ENCODE measurements at regions not wholly inside any gene's neighbourhood (a gene's known extent, or its start where the extent isn't known, plus 50 kb on each side); places are given as distances from the start of the nearest gene placed in this dataset.

DNA sequence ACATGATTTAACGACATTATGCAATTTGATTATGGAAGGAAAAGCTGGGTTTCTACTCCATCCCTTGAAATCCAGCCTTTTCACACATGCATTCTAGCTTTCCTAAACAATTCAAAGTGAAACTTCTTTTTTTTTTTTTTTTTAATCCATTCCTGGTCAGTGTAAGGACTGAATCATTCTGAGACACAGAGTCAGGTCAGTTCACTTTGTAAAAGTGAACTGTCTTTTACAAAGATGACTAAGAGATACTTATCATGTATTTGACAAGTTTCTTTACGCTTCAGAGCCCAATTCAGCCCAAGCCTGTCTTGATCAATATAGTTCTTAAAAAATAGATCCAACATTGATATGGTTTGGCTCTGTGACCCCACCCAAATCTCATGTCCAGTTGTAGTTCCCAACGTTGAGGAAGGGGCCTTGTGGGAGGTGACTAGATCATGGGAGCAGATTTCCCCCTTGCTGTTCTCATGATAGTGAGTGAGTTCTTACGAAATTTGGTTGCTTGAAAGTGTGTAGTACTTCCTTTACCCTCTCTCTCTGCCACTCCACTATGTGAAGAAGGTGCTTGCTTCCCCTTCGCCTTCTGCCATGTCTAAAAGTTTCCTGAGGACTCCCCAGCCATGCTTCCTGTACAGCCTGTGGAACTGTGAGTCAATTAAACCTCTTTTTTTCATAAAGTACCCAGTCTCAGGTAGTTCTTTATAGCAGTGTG lies 345.6 kb upstream of the THBS1 start:
- no peak overlapping the region for H3K4me3 ChIP-seq (ENCODE audit: low read depth in 2 of 2, low read length in 1 of 2)
- CTCF ChIA-PET, result no interaction called here
- H3K9me3 ChIP-seq, result no peaks in the 10 kb centered on the region
- H3K36me3 ChIP-seq (replicated peaks in 1 of 2; ENCODE audit: control insufficient read depth in 1 of 2, insufficient read depth in 2 of 2, low read length in 1 of 2), result no peaks in the 10 kb centered on the region
- H3K4me1 ChIP-seq (ENCODE audit: control insufficient read depth in 1 of 2, insufficient read depth in 2 of 2, low read depth in 1 of 2, low read length in 1 of 2), result peaks cover 17 to 43% of the 10 kb centered on the region in 2 experiments
- no peaks in the 10 kb centered on the region for H4K20me1 ChIP-seq (ENCODE audit: insufficient read depth)
- peaks cover 33% of the 10 kb centered on the region for H3F3A ChIP-seq (replicated peaks; ENCODE audit: insufficient read depth)
- no peak for DNase-seq
- peak overlapping the region; percentile 40; the same call in 1 of the 2 replicates for H3K4me2 ChIP-seq
- H3K27me3 ChIP-seq (ENCODE audit: insufficient read depth), result no peaks in the 10 kb centered on the region
- no peaks in the 10 kb centered on the region for H3K79me2 ChIP-seq (ENCODE audit: insufficient read depth)
- H3K27ac ChIP-seq (ENCODE audit: low read depth in 2 of 2, low read length in 1 of 2), result peak overlapping the region; percentile 58 to 83
- 41% methylated on average over 5 of the region's 5 CpGs for WGBS (ENCODE audit: low lambda C conversion rate)
- TF ChIP-seq MXI1 (IDR thresholded peaks at IDR 0.05; ENCODE audit: low read depth, low read length), result no peak
- TF ChIP-seq RAD21 (IDR thresholded peaks at IDR 0.05; ENCODE audit: low read length), result no peak
- peak; percentile 94 for TF ChIP-seq TCF12 (IDR thresholded peaks at IDR 0.05)
- TF ChIP-seq, protein P1, sequence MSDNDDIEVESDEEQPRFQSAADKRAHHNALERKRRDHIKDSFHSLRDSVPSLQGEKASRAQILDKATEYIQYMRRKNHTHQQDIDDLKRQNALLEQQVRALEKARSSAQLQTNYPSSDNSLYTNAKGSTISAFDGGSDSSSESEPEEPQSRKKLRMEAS (IDR thresholded peaks at IDR 0.05; ENCODE audit: low read depth), result 0 out of 2 replicates have a peak, but pooled peaks have one; percentile 24
- TF ChIP-seq TEAD4 (IDR thresholded peaks at IDR 0.05; ENCODE audit: borderline replicate concordance, insufficient read depth), result peak; percentile 60
- TF ChIP-seq, protein P2, sequence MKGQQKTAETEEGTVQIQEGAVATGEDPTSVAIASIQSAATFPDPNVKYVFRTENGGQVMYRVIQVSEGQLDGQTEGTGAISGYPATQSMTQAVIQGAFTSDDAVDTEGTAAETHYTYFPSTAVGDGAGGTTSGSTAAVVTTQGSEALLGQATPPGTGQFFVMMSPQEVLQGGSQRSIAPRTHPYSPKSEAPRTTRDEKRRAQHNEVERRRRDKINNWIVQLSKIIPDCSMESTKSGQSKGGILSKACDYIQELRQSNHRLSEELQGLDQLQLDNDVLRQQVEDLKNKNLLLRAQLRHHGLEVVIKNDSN (IDR thresholded peaks at IDR 0.05; ENCODE audit: borderline replicate concordance, low read depth), result no peak
- TF ChIP-seq, protein P3, sequence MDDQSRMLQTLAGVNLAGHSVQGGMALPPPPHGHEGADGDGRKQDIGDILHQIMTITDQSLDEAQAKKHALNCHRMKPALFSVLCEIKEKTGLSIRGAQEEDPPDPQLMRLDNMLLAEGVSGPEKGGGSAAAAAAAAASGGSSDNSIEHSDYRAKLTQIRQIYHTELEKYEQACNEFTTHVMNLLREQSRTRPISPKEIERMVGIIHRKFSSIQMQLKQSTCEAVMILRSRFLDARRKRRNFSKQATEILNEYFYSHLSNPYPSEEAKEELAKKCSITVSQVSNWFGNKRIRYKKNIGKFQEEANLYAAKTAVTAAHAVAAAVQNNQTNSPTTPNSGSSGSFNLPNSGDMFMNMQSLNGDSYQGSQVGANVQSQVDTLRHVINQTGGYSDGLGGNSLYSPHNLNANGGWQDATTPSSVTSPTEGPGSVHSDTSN (IDR thresholded peaks at IDR 0.05), result peak; percentile 93
- TF ChIP-seq POLR2AphosphoS5 (IDR thresholded peaks at IDR 0.05; ENCODE audit: low read depth, low read length), result peak; percentile 50; the same call in 1 of the 2 replicates
- no peak for TF ChIP-seq NRF1 (IDR thresholded peaks at IDR 0.05; ENCODE audit: low read depth, low read length)
- TF ChIP-seq EP300 (IDR thresholded peaks at IDR 0.05; ENCODE audit: borderline replicate concordance in 1 of 2, low read depth in 1 of 2, low read length in 1 of 2), result peak; percentile 6 to 86; a peak in 2 of 4 replicates
- peak; percentile 78 for TF ChIP-seq FOSL2 (IDR thresholded peaks at IDR 0.05; ENCODE audit: borderline replicate concordance, low read depth)
- TF ChIP-seq MEF2A (IDR thresholded peaks at IDR 0.05; ENCODE audit: borderline replicate concordance, low read depth), result 0 out of 2 replicates have a peak, but pooled peaks have one; percentile 28
- peak; percentile 80 for TF ChIP-seq JUND (IDR thresholded peaks at IDR 0.05)
- peak; percentile 54; the same call in 1 of the 2 replicates for TF ChIP-seq NFIC (IDR thresholded peaks at IDR 0.05; ENCODE audit: borderline replicate concordance)
- peak; percentile 69; the same call in 1 of the 2 replicates for TF ChIP-seq RXRA (IDR thresholded peaks at IDR 0.05; ENCODE audit: borderline replicate concordance, low read depth)
- POLR2A ChIA-PET, result no interaction called here
- H3K9me2 ChIP-seq, result no peaks in the 10 kb centered on the region
- peak overlapping the region; percentile 52; the same call in 1 of the 2 replicates for H3K9ac ChIP-seq
- no peak overlapping the region for H2AFZ ChIP-seq (ENCODE audit: low read depth)

DNA sequence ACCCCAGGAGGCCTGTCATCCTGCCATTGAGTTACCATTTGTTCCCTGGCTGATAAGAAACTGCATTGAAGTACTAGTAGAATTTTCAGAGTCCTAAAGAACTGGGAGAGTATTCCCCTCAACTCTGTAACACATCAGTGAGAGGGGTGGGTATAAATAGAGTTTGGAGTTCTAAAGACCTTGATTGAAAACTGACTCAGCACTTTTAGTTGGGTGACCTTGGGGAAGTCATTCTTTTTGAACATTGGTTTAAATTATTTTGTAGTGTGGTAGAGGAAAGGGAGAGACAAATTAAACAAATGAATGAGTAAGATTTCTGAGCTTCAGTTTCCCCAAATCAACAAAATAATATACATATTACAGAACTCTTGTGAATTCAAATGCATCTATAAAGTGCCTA lies 344.5 kb upstream of the THBS1 start:
- Histone ChIP-seq H3K27ac (ENCODE audit: low read depth in 2 of 2, low read length in 1 of 2) (peak overlapping the region in 1 of 2 experiments; percentile 83; a peak in 1 of 4 replicates), H3K9me2 (no peaks in the 10 kb centered on the region), H3K27me3 (ENCODE audit: insufficient read depth) (no peaks in the 10 kb centered on the region), H3K4me1 (ENCODE audit: control insufficient read depth in 1 of 2, insufficient read depth in 2 of 2, low read depth in 1 of 2, low read length in 1 of 2) (peaks cover 6 to 41% of the 10 kb centered on the region in 2 experiments), H3K9ac (no peak overlapping the region), H3K9me3 (no peaks in the 10 kb centered on the region), H2AFZ (ENCODE audit: low read depth) (no peak overlapping the region), H3K4me3 (ENCODE audit: low read depth in 2 of 2, low read length in 1 of 2) (no peak overlapping the region), H3K79me2 (ENCODE audit: insufficient read depth) (no peaks in the 10 kb centered on the region), H4K20me1 (ENCODE audit: insufficient read depth) (no peaks in the 10 kb centered on the region), H3K36me3 (replicated peaks in 1 of 2; ENCODE audit: control insufficient read depth in 1 of 2, insufficient read depth in 2 of 2, low read length in 1 of 2) (no peaks in the 10 kb centered on the region), H3K4me2 (no peak overlapping the region), H3F3A (replicated peaks; ENCODE audit: insufficient read depth) (peaks cover 29% of the 10 kb centered on the region)
- CTCF ChIA-PET, result no interaction called here
- TF ChIP-seq, protein P4, sequence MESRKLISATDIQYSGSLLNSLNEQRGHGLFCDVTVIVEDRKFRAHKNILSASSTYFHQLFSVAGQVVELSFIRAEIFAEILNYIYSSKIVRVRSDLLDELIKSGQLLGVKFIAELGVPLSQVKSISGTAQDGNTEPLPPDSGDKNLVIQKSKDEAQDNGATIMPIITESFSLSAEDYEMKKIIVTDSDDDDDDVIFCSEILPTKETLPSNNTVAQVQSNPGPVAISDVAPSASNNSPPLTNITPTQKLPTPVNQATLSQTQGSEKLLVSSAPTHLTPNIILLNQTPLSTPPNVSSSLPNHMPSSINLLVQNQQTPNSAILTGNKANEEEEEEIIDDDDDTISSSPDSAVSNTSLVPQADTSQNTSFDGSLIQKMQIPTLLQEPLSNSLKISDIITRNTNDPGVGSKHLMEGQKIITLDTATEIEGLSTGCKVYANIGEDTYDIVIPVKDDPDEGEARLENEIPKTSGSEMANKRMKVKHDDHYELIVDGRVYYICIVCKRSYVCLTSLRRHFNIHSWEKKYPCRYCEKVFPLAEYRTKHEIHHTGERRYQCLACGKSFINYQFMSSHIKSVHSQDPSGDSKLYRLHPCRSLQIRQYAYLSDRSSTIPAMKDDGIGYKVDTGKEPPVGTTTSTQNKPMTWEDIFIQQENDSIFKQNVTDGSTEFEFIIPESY (IDR thresholded peaks at IDR 0.05; ENCODE audit: borderline replicate concordance, low read depth), result no peak
- TF ChIP-seq, protein P1 (IDR thresholded peaks at IDR 0.05; ENCODE audit: low read depth), result no peak
- TF ChIP-seq GABPA (IDR thresholded peaks at IDR 0.05; ENCODE audit: low read depth), result no peak
- POLR2A ChIA-PET, result no interaction called here
- DNase-seq, result no peak

Measured in SK-N-SH (cell line).